ENCODE measurements at regions not wholly inside any gene's neighbourhood (a gene's known extent, or its start where the extent isn't known, plus 50 kb on each side); places are given as distances from the start of the nearest gene placed in this dataset.

DNA sequence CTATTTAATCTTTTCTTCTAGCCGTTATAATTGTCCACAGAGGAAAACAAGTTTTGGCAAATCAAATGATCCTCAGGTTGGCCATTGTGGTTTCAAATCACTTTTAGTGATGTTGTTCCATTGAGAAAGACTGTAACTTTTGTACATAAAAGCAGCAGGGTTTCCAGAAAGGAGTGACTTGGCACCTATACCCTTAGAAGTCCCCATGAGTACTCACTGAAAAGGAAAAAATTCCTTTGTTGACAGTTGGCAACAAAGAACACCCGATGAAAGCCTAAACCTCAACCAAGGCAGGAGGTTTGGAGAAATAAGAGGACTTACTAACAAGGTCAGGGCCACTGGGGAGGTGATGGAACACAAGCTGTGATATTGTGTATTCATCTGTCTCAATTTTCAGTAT lies 474.4 kb downstream of the RAPGEF2 start:
- TF ChIP-seq, protein P1, sequence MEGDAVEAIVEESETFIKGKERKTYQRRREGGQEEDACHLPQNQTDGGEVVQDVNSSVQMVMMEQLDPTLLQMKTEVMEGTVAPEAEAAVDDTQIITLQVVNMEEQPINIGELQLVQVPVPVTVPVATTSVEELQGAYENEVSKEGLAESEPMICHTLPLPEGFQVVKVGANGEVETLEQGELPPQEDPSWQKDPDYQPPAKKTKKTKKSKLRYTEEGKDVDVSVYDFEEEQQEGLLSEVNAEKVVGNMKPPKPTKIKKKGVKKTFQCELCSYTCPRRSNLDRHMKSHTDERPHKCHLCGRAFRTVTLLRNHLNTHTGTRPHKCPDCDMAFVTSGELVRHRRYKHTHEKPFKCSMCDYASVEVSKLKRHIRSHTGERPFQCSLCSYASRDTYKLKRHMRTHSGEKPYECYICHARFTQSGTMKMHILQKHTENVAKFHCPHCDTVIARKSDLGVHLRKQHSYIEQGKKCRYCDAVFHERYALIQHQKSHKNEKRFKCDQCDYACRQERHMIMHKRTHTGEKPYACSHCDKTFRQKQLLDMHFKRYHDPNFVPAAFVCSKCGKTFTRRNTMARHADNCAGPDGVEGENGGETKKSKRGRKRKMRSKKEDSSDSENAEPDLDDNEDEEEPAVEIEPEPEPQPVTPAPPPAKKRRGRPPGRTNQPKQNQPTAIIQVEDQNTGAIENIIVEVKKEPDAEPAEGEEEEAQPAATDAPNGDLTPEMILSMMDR (IDR thresholded peaks at IDR 0.05): no peak
- TF ChIP-seq POLR2A (IDR thresholded peaks at IDR 0.05) (no peak), EP300 (IDR thresholded peaks at IDR 0.05) (no peak)

Data from ovary (tissue), 3 donors.